HCT116 (cell line): ENCODE measurements at regions not wholly inside any gene's neighbourhood (a gene's known extent, or its start where the extent isn't known, plus 50 kb on each side); places are given as distances from the start of the nearest gene placed in this dataset.

Experiments used
- ATAC-seq: fragments of 200-7000 bp; cut with Tn5 transposase; 2 replicates; pipeline ENCODE4 v1.9.1; 2020; ENCODE audit warnings: mild to moderate bottlenecking, moderate library complexity
- BruUV-seq: library from RNA; stranded (reverse); fragments of 400-500 nt; replicated peaks from 2 replicates; lab custom pipeline; 2021; lab: Mats Ljungman, UMichigan
- CTCF ChIA-PET: fragments of 300-600 bp; sonication (Branson Sonifier 250); formaldehyde crosslinking; loops from one replicate; lab custom pipeline; 2021; ENCODE audit warnings: antibody characterized with exemption; lab: Charles Lee
- POLR2A ChIA-PET: fragments of 300-600, 350-600 bp; sonication (Branson Sonifier 250); formaldehyde crosslinking; loops from one replicate; lab custom pipeline; 2021; ENCODE audit warnings: antibody characterized with exemption; lab: Charles Lee
- RAD21 ChIA-PET, 2 experiments: fragments of 300-600 bp; sonication (Branson Sonifier 250); formaldehyde crosslinking; loops; one replicate each; lab custom pipeline; 2023; ENCODE audit warnings: low total read pairs in 2 of 2; ENCODE audit not compliant: uncharacterized antibody in 2 of 2, unreplicated experiment in 2 of 2, low non-redundant PET in 1 of 2; lab: Charles Lee
- DNase-seq: peaks from one replicate; pipeline ENCODE4 v3.0.0-alpha.2; 2010; ENCODE audit warnings: low read depth, low spot score
- H2AFZ ChIP-seq: fragments of 200-600 bp; shearing (Covaris generic), sonication (generic); 2 replicates; pipeline ENCODE4 v1.6.1; 2017; ENCODE audit warnings: low read depth, mixed run types, mixed read lengths, antibody characterized with exemption, low read length; ENCODE audit not compliant: poor library complexity, severe bottlenecking
- H3K27ac ChIP-seq: 2 replicates; pipeline ENCODE4 v1.5.1; 2012; ENCODE audit warnings: low read depth, low read length
- H3K27me3 ChIP-seq: fragments of 200-600 bp; sonication (generic); 2 replicates; pipeline ENCODE4 v1.6.1; 2016; ENCODE audit warnings: mixed run types, low read length, mixed read lengths; ENCODE audit not compliant: insufficient read depth
- H3K36me3 ChIP-seq, 2 experiments: fragments of 200-500 bp in 1 of 2; fragments of 200-600 bp in 1 of 2; sonication (Bioruptor generic) in 1 of 2; sonication (generic) in 1 of 2; 2 replicates each; pipeline versions ENCODE4 v1.5.1 to v1.6.1; 2014 to 2016; ENCODE audit warnings: low read length in 2 of 2, inconsistent platforms in 1 of 2, mixed read lengths in 1 of 2, mixed run types in 1 of 2; ENCODE audit not compliant: insufficient read depth in 2 of 2, control insufficient read depth in 1 of 2
- H3K4me1 ChIP-seq, 2 experiments: fragments of 200-600 bp in 1 of 2; sonication (generic) in 1 of 2; 2 replicates each; pipeline versions ENCODE4 v1.5.1 to v1.6.1; 2012 to 2017; ENCODE audit warnings: low read length in 2 of 2, inconsistent platforms in 1 of 2, mild to moderate bottlenecking in 1 of 2, mixed read lengths in 1 of 2, mixed run types in 1 of 2, moderate library complexity in 1 of 2; ENCODE audit not compliant: insufficient read depth in 2 of 2, control insufficient read depth in 1 of 2
- H3K4me2 ChIP-seq: fragments of 200-600 bp; sonication (generic); 2 replicates; pipeline ENCODE4 v1.6.1; 2017; ENCODE audit warnings: mixed run types, low read length, mixed read lengths
- H3K4me3 ChIP-seq, 2 experiments: fragments of 200-600 bp in 1 of 2; sonication (generic) in 1 of 2; replicated peaks in 1 of 2; 2 replicates each; pipeline ENCODE4 v1.5.1; 2011 to 2016; ENCODE audit warnings: low read length in 2 of 2, control low read depth in 1 of 2, low read depth in 1 of 2, mild to moderate bottlenecking in 1 of 2, mixed read lengths in 1 of 2, mixed run types in 1 of 2
- H3K79me2 ChIP-seq: fragments of 200-600 bp; sonication (generic); 2 replicates; pipeline ENCODE4 v1.6.1; 2017; ENCODE audit warnings: mild to moderate bottlenecking, mixed run types, low read length, moderate library complexity, mixed read lengths; ENCODE audit not compliant: insufficient read depth
- H3K9ac ChIP-seq: fragments of 200-600 bp; sonication (generic); 2 replicates; pipeline ENCODE4 v1.6.1; 2016; ENCODE audit warnings: low read length, mixed read lengths
- H3K9me2 ChIP-seq: fragments of 200-600 bp; sonication (generic), shearing (Covaris generic); 2 replicates; pipeline ENCODE4 v1.6.1; 2017; ENCODE audit warnings: mixed run types, mild to moderate bottlenecking, moderate library complexity; ENCODE audit not compliant: insufficient read depth
- H3K9me3 ChIP-seq, 2 experiments: fragments of 200-500 bp in 1 of 2; fragments of 200-600 bp in 1 of 2; sonication (Bioruptor generic) in 1 of 2; sonication (generic) in 1 of 2; 2 replicates each; pipeline ENCODE4 v1.6.1; 2014 to 2017; ENCODE audit warnings: low read length in 2 of 2, mixed read lengths in 2 of 2, inconsistent platforms in 1 of 2, low read depth in 1 of 2, mild to moderate bottlenecking in 1 of 2, mixed run types in 1 of 2, moderate library complexity in 1 of 2; ENCODE audit not compliant: control insufficient read depth in 1 of 2, insufficient read depth in 1 of 2
- H4K20me1 ChIP-seq: fragments of 200-600 bp; sonication (generic), shearing (Covaris generic); 2 replicates; pipeline ENCODE4 v1.6.1; 2017; ENCODE audit warnings: mixed run types, mild to moderate bottlenecking, moderate library complexity; ENCODE audit not compliant: insufficient read depth
- ATF3 ChIP-seq: IDR thresholded peaks from 2 replicates; pipeline ENCODE4 v1.6.1; 2012
- CBX3 ChIP-seq: IDR thresholded peaks from 2 replicates; pipeline ENCODE4 v1.6.1; 2012; ENCODE audit warnings: low read depth
- CTCF ChIP-seq, 3 experiments: fragments of 200-600 bp in 1 of 3; sonication (generic) in 1 of 3; IDR thresholded peaks in 2 of 3; conservative IDR thresholded peaks in 1 of 3; 2 replicates each; pipeline ENCODE4 v1.5.1; 2012 to 2017; ENCODE audit warnings: low read depth in 2 of 3, low read length in 2 of 3, antibody characterized with exemption in 1 of 3, borderline replicate concordance in 1 of 3, control low read depth in 1 of 3, mild to moderate bottlenecking in 1 of 3, mixed read lengths in 1 of 3, mixed run types in 1 of 3, moderate library complexity in 1 of 3; ENCODE audit not compliant: insufficient read depth in 1 of 3
- ELF1 ChIP-seq: IDR thresholded peaks from 2 replicates; pipeline ENCODE4 v1.6.1; 2012; ENCODE audit warnings: low read depth, borderline replicate concordance
- EZH2 ChIP-seq: fragments of 200-600 bp; sonication (generic); IDR thresholded peaks from 2 replicates; pipeline ENCODE4 v1.6.1; 2017; ENCODE audit warnings: antibody characterized with exemption, mixed run types
- EZH2phosphoT487 ChIP-seq: fragments of 200-600 bp; IDR thresholded peaks from 2 replicates; pipeline ENCODE4 v1.6.1; 2018; ENCODE audit warnings: antibody characterized with exemption, borderline replicate concordance
- FOSL1 ChIP-seq: IDR thresholded peaks from 2 replicates; pipeline ENCODE4 v1.6.1; 2012; ENCODE audit warnings: low read depth
- JUND ChIP-seq: IDR thresholded peaks from 2 replicates; pipeline ENCODE4 v1.6.1; 2012
- MAX ChIP-seq: IDR thresholded peaks from 2 replicates; pipeline ENCODE4 v1.6.1; 2012
- POLR2A ChIP-seq: IDR thresholded peaks from 2 replicates; pipeline ENCODE4 v1.7.0; 2011; ENCODE audit warnings: borderline replicate concordance; ENCODE audit not compliant: insufficient read depth, insufficient read length; ENCODE audit errors: extremely low read depth
- POLR2AphosphoS5 ChIP-seq: IDR thresholded peaks from 2 replicates; pipeline ENCODE4 v1.6.1; 2011; ENCODE audit warnings: mild to moderate bottlenecking, low read depth, low read length, moderate library complexity
- RAD21 ChIP-seq: IDR thresholded peaks from 2 replicates; pipeline ENCODE4 v1.6.1; 2012; ENCODE audit warnings: low read depth, mild to moderate bottlenecking
- REST ChIP-seq: IDR thresholded peaks from 2 replicates; pipeline ENCODE4 v1.6.1; 2012; ENCODE audit warnings: low read depth
- SIN3A ChIP-seq: IDR thresholded peaks from 2 replicates; pipeline ENCODE4 v1.6.1; 2012; ENCODE audit warnings: low read depth
- SP1 ChIP-seq: IDR thresholded peaks from 2 replicates; pipeline ENCODE4 v1.6.1; 2012; ENCODE audit warnings: low read depth
- SRF ChIP-seq: IDR thresholded peaks from 2 replicates; pipeline ENCODE4 v1.6.1; 2012; ENCODE audit warnings: low read depth
- TCF7L2 ChIP-seq: IDR thresholded peaks from 2 replicates; pipeline ENCODE4 v1.7.0; 2011; ENCODE audit warnings: borderline replicate concordance, inconsistent platforms; ENCODE audit not compliant: insufficient read depth, insufficient read length; ENCODE audit errors: extremely low read depth
- ZBTB33 ChIP-seq: IDR thresholded peaks from 2 replicates; pipeline ENCODE4 v1.6.1; 2011; ENCODE audit warnings: mild to moderate bottlenecking, low read length, moderate library complexity; ENCODE audit not compliant: insufficient replicate concordance; ENCODE audit errors: extremely low read depth
- ZFX ChIP-seq: fragments of 450-650 bp; IDR thresholded peaks from 2 replicates; pipeline ENCODE4 v1.6.1; 2017
- ZNF274 ChIP-seq: fragments of 200-500 bp; sonication (Bioruptor generic); IDR thresholded peaks from 2 replicates; pipeline ENCODE4 v1.6.1; 2014; ENCODE audit warnings: mild to moderate bottlenecking, low read depth, low read length, inconsistent platforms
- intact Hi-C: fragments of 100-400 bp; cut with micrococcal nuclease; formaldehyde crosslinking; loops from 2 replicates; pipeline ENCODE4 v1.10.0; 2022

GRCh38 chr21:35108887-35109286 lies 59.8 kb upstream of the RUNX1 start:
- no peak for DNase-seq

More at GRCh38 chr21:35108887-35109286, 59.8 kb upstream of the RUNX1 start:
- no peaks in the 10 kb centered on the region for H3K27me3 ChIP-seq
- ATAC-seq: no peak
- no peak overlapping the region for H3K4me3 ChIP-seq
- H3K79me2 ChIP-seq: no peaks in the 10 kb centered on the region
- no peak overlapping the region for H3K27ac ChIP-seq
- no peaks in the 10 kb centered on the region for H3K9me3 ChIP-seq
- no TSS peak for BruUV-seq
- H3K36me3 ChIP-seq: no peaks in the 10 kb centered on the region
- H3K9ac ChIP-seq: no peak overlapping the region
- TF ChIP-seq POLR2A (no peak), SRF (no peak), JUND (no peak), RAD21 (no peak), REST (no peak), ZBTB33 (no peak), ATF3 (no peak), EZH2phosphoT487 (no peak), SIN3A (no peak), CBX3 (no peak), EZH2 (no peak), CTCF (IDR thresholded peaks at IDR 0.05 in 2 of 3, conservative IDR thresholded peaks at IDR 0.05 in 1 of 3; ENCODE audit: borderline replicate concordance in 1 of 3, insufficient read depth in 1 of 3, low read depth in 2 of 3, low read length in 2 of 3) (no peak), ELF1 (no peak), ZFX (no peak), SP1 (no peak), MAX (no peak), FOSL1 (no peak), TCF7L2 (no peak), POLR2AphosphoS5 (no peak), ZNF274 (no peak)
- peaks cover 4 to 10% of the 10 kb centered on the region in 2 experiments; a peak in 2 of 4 replicates for H3K4me1 ChIP-seq
- H2AFZ ChIP-seq: no peak overlapping the region
- CTCF ChIA-PET: no interaction called here
- H4K20me1 ChIP-seq: no peaks in the 10 kb centered on the region
- no peaks in the 10 kb centered on the region for H3K9me2 ChIP-seq
- no peak overlapping the region for H3K4me2 ChIP-seq
- RAD21 ChIA-PET: no interaction called here
- intact Hi-C loops: no loop called here
- POLR2A ChIA-PET: no interaction called here
